Small intestine (tissue), 7 donors: ENCODE measurements at regions not wholly inside any gene's neighbourhood (a gene's known extent, or its start where the extent isn't known, plus 50 kb on each side); places are given as distances from the start of the nearest gene placed in this dataset.

Source experiments
- DNase-seq, 2 donors: peaks; one replicate each; pipeline versions ENCODE4 v3.0.0 to v3.0.0-alpha.2; 2013
- FAIRE-seq: peaks from 2 replicates; lab custom pipeline; 2012; peaks lifted over from hg19 to GRCh38; lab: Jason Lieb, UNC
- H3K27ac ChIP-seq, 3 donors: one replicate each; pipeline ENCODE4 v1.5.1; 2013; ENCODE audit warnings: low read length in 2 of 3, mild to moderate bottlenecking in 2 of 3, control low read depth in 1 of 3, inconsistent platforms in 1 of 3, low read depth in 1 of 3, moderate library complexity in 1 of 3
- H3K27me3 ChIP-seq, 3 donors: one replicate each; pipeline ENCODE4 v1.6.1; 2013; ENCODE audit warnings: low read length in 3 of 3, inconsistent platforms in 1 of 3; ENCODE audit not compliant: control insufficient read depth in 3 of 3, insufficient read depth in 3 of 3
- H3K36me3 ChIP-seq, 3 donors: one replicate each; pipeline ENCODE4 v1.6.1; 2013; ENCODE audit warnings: low read length in 3 of 3, inconsistent platforms in 1 of 3, low read depth in 1 of 3, mild to moderate bottlenecking in 1 of 3, moderate library complexity in 1 of 3; ENCODE audit not compliant: control insufficient read depth in 3 of 3, insufficient read depth in 2 of 3
- H3K4me1 ChIP-seq, 3 donors: one replicate each; pipeline ENCODE4 v1.6.1; 2013; ENCODE audit warnings: low read length in 2 of 3, inconsistent platforms in 1 of 3, low read depth in 1 of 3, mild to moderate bottlenecking in 1 of 3, moderate library complexity in 1 of 3; ENCODE audit not compliant: control insufficient read depth in 3 of 3, insufficient read depth in 2 of 3
- H3K4me3 ChIP-seq, 3 donors: one replicate each; pipeline ENCODE4 v1.5.1; 2013; ENCODE audit warnings: low read length in 3 of 3, control low read depth in 1 of 3, inconsistent platforms in 1 of 3, low read depth in 1 of 3, mild to moderate bottlenecking in 1 of 3, moderate library complexity in 1 of 3
- H3K9me3 ChIP-seq, 2 donors: one replicate each; pipeline ENCODE4 v1.6.1; 2013; ENCODE audit warnings: low read depth in 1 of 2, low read length in 1 of 2; ENCODE audit not compliant: control insufficient read depth in 2 of 2, insufficient read depth in 1 of 2
- WGBS, 3 donors: extraction: QIAGEN DNeasy Blood & Tissue Kit; methylation state at CpG; one replicate each; pipeline ENCODE4 v1.1.7; 2013; 5-methylcytosine and 5-hydroxymethylcytosine counted together
- donor health status: healthy with polysubstance abuse.
- donor health status: control.
- donor health status: control.
- donor health status: Bipolar disorder and iron deficiency.
- donor health status: healthy.

GRCh38 chr21:16377120-16377658, 647.4 kb downstream of the USP25 start:
- H3K27me3 ChIP-seq: no peaks in the 10 kb centered on the region
- no peak overlapping the region for H3K27ac ChIP-seq
- 80 to 85% (median 83%) methylated on average over 6 of the region's 6 CpGs for WGBS, 3 donors
- FAIRE-seq (no peak), DNase-seq (no peak)
- H3K36me3 ChIP-seq: no peaks in the 10 kb centered on the region
- H3K4me3 ChIP-seq: no peak overlapping the region
- no peaks in the 10 kb centered on the region for H3K9me3 ChIP-seq
- no peaks in the 10 kb centered on the region for H3K4me1 ChIP-seq

- Histone ChIP-seq H3K27me3 (no peaks in the 10 kb centered on the region), H3K4me1 (no peaks in the 10 kb centered on the region), H3K4me3 (no peak overlapping the region), H3K27ac (no peak overlapping the region), H3K36me3 (no peaks in the 10 kb centered on the region), H3K9me3 (no peaks in the 10 kb centered on the region)
- DNase-seq: no peak
- no peak for FAIRE-seq
- 79 to 84% (median 83%) methylated on average over 2 of the region's 2 CpGs for WGBS, 3 donors
Observed at GRCh38 chr21:16377857-16378256, 648.1 kb downstream of the USP25 start.

GRCh38 chr21:16378525-16378924, 648.7 kb downstream of the USP25 start:
- H3K27me3 ChIP-seq: no peaks in the 10 kb centered on the region
- no peaks in the 10 kb centered on the region for H3K4me1 ChIP-seq
- 53 to 64% (median 60%) methylated on average over 3 of the region's 3 CpGs for WGBS, 3 donors
- no peaks in the 10 kb centered on the region for H3K36me3 ChIP-seq
- no peak overlapping the region for H3K4me3 ChIP-seq
- FAIRE-seq (no peak), DNase-seq (no peak)
- H3K27ac ChIP-seq: no peak overlapping the region
- H3K9me3 ChIP-seq: no peaks in the 10 kb centered on the region

DNA sequence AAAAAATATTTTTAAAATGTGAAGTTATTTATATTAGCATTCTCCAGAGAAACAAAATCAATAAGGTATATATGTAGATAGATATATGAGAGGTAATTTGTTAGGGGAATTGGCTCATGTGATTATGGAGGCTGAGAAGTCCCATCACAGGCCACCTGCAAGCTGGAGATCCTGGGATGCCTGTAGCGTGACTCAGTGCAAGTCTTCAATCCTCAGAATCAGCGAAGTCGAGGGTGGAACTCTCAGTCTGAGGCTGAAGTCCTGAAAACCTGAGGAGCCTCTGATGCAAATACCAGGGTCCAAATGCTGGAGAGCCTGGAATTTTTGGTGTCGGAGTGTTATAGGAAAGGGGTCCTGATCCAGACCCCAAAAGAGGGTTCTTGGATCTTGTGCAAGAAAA, 658.5 kb downstream of the USP25 start:
- H3K4me3 ChIP-seq: no peak overlapping the region
- WGBS, 3 donors: 84 to 95% (median 91%) methylated on average over 4 of the region's 4 CpGs
- DNase-seq (no peak), FAIRE-seq (no peak)
- H3K9me3 ChIP-seq: no peaks in the 10 kb centered on the region
- no peaks in the 10 kb centered on the region for H3K27me3 ChIP-seq
- no peaks in the 10 kb centered on the region for H3K36me3 ChIP-seq
- no peaks in the 10 kb centered on the region for H3K4me1 ChIP-seq
- no peak overlapping the region for H3K27ac ChIP-seq

DNA sequence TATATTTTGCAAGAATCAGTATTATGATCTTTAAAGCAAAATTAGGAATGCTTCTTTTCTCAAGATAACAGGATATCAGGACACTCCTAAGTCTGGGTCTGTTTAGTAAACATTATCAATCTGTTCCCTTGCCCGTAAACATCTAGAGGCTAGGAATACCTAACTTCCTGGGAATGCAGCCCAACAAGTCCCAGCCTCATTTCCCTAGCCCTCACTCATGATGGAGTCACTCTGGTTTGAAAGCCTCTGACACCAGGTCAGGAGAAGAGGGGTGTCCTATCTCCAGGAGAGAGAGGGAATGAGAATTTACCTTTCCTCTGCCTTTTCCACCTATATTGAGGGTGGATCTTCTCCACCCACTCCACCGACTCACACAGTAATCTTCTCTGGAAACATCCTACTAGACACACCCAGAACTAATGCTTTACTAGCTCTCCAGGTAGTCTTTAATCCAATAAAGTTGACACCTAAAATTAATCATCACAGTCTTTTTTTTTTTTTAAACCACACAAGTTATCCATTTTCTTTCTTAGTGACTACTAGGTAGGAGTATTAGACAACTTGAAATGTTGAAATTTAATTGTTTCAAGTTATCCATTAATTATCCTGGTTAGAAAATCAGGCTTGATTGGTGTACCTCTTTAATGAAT, 659.3 kb downstream of the USP25 start:
- no peak overlapping the region for H3K4me3 ChIP-seq
- 54 to 81% (median 59%) methylated on average over 2 of the region's 2 CpGs for WGBS, 3 donors
- no peak for FAIRE-seq

GRCh38 chr21:16389643-16390042, 659.9 kb downstream of the USP25 start:
- H3K4me1 ChIP-seq: no peaks in the 10 kb centered on the region
- H3K4me3 ChIP-seq: no peak overlapping the region
- H3K27ac ChIP-seq: no peak overlapping the region
- WGBS, 3 donors: 88 to 91% (median 89%) methylated on average over 2 of the region's 2 CpGs
- DNase-seq (no peak), FAIRE-seq (no peak)
- H3K27me3 ChIP-seq: no peaks in the 10 kb centered on the region
- no peaks in the 10 kb centered on the region for H3K36me3 ChIP-seq
- H3K9me3 ChIP-seq: no peaks in the 10 kb centered on the region

More for the DNA sequence above, 659.3 kb downstream of the USP25 start:
- no peaks in the 10 kb centered on the region for H3K9me3 ChIP-seq
- no peaks in the 10 kb centered on the region for H3K36me3 ChIP-seq
- no peaks in the 10 kb centered on the region for H3K4me1 ChIP-seq
- no peaks in the 10 kb centered on the region for H3K27me3 ChIP-seq
- no peak overlapping the region for H3K27ac ChIP-seq
- no peak for DNase-seq

DNA sequence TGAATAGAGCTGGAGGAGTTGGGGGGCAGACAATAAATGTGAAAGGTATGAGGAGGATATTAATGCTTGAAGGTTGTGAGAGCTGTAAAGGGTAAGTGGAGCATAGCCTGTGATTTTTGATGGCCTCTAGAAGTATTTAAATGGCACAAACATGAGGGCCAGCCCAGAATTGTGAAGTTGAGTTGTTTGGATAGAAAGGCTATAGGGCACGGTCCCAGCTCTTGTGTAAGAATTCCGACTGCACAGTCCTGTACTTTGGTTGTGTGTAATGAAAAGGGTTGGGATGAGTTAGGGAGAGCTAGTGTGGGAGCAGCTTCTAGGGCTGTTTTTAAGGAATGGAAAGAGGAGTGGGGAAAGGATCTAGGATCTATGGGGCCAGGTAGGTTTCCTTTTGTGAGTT, 665.5 kb downstream of the USP25 start:
- Histone ChIP-seq H3K27ac (no peak overlapping the region), H3K4me3 (no peak overlapping the region), H3K4me1 (no peaks in the 10 kb centered on the region), H3K27me3 (no peaks in the 10 kb centered on the region), H3K36me3 (no peaks in the 10 kb centered on the region), H3K9me3 (peaks cover 3 to 18% of the 10 kb centered on the region in 2 donors)
- FAIRE-seq (no peak), DNase-seq (no peak)
- WGBS, 3 donors: 74 to 96% (median 94%) methylated on average over 2 of the region's 2 CpGs

DNA sequence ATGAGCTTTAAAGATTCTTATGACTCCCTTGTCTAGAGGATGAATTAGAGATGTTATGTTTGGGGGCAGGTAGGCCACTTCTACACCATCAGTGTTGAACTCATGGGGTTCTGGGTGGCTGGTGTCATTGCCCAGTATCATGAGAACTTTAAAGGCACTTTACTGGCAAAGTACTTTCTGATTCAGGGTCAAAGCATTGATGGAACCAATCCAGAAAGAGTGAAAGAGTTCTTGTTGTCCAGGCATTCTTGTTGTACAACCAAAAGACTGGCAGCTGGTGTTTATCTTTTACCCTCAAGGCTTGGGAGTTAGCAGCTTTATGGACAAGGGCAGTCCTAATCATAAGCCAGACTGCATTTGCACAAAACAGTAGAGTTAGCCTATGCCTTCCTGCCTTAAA, 673.0 kb downstream of the USP25 start:
- H3K27ac ChIP-seq: no peak overlapping the region
- FAIRE-seq: no peak
- no peak for DNase-seq
- no peaks in the 10 kb centered on the region for H3K36me3 ChIP-seq
- no peak overlapping the region for H3K4me3 ChIP-seq
- H3K4me1 ChIP-seq: no peaks in the 10 kb centered on the region
- peaks cover 1 to 3% of the 10 kb centered on the region in 2 donors for H3K9me3 ChIP-seq
- H3K27me3 ChIP-seq: no peaks in the 10 kb centered on the region

- DNase-seq (no peak), FAIRE-seq (no peak)
- Histone ChIP-seq H3K27me3 (no peaks in the 10 kb centered on the region), H3K27ac (no peak overlapping the region), H3K4me3 (no peak overlapping the region), H3K9me3 (peaks cover 1 to 3% of the 10 kb centered on the region in 2 donors), H3K4me1 (no peaks in the 10 kb centered on the region), H3K36me3 (no peaks in the 10 kb centered on the region)
- WGBS, 3 donors: 62 to 79% (median 71%) methylated on average over 1 of the region's 1 CpG
Observed at GRCh38 chr21:16404776-16405175, 675.0 kb downstream of the USP25 start.
